ENCODE measurements at regions not wholly inside any gene's neighbourhood (a gene's known extent, or its start where the extent isn't known, plus 50 kb on each side); places are given as distances from the start of the nearest gene placed in this dataset.

DNA sequence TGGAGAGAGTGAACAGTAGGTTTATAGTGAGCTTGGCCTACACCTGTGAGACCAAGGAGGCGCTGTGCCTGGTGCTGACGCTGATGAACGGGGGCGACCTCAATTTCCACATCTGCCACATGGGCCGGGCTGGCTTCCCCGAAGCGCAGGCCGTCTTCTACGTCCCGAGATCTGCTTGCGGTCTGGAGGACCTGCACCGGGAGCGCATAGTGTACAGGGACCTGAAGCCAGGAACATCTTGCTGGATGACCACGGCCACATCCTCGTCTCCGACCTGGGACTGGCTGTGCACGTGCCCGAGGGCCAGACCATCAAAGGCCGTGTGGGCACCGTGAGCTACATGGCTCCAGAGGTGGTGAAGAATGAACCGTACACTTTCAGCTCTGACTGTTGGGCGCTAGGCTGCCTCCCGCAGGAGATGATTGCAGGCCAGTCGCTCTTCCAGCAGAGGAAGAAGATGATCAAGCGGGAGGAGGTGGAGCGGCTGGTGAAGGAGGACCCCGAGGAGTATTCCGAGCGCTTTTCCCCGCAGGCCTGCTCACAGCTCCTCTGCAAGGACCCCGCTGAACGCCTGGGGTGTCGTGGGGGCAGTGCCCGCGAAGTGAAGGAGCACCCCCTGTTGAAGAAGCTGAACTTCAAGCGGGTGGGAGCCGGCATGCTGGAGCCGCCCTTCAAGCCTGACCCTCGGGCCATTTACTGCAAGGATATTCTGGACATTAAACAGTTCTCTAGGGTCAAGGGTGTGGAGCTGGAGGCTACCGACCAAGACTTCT, 139.0 kb downstream of the ZDHHC20 start:
- Histone ChIP-seq H3K4me3 (ENCODE audit: low read length) (no peak overlapping the region), H3K27ac (ENCODE audit: low read depth, low read length) (no peak overlapping the region)
- 96% methylated on average over 40 of the region's 40 CpGs for WGBS

DNA sequence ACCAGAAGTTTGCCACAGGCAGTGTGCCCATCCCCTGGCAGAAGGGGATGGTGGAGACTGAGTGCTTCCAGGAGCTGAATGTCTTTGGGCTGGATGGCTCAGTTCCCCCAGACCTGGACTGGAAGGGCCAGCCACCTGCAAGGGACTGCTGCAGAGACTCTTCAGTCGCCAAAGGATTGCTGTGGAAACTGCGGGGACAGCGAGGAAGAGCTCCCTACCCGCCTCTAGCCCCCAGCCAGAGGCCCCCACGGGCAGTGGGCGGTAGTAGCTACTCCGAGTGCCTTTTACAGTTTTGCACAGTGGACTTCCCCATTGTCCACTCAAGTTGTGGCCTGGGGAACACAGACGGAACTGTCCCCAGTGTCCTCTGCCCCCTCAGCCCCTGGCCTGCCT, 138.5 kb downstream of the ZDHHC20 start:
- 84% methylated on average over 8 of the region's 8 CpGs for WGBS
- no peak overlapping the region for H3K27ac ChIP-seq (ENCODE audit: low read depth, low read length)
- no peaks in the 10 kb centered on the region for H3K36me3 ChIP-seq (ENCODE audit: insufficient read depth, low read length)
- peaks cover 2% of the 10 kb centered on the region for H3K4me1 ChIP-seq (ENCODE audit: insufficient read depth, low read length)
- peaks cover 5% of the 10 kb centered on the region; the same call in 1 of the 2 replicates for H3K27me3 ChIP-seq (ENCODE audit: insufficient read depth, low read length)
- no peak overlapping the region for H3K9ac ChIP-seq (ENCODE audit: low read depth, low read length)
- no peaks in the 10 kb centered on the region for H3K9me3 ChIP-seq (ENCODE audit: insufficient read depth, low read depth, low read length)
- no peak overlapping the region for H3K4me3 ChIP-seq (ENCODE audit: low read length)

More for the DNA sequence above, 139.0 kb downstream of the ZDHHC20 start:
- Histone ChIP-seq H3K9me3 (ENCODE audit: insufficient read depth, low read depth, low read length) (no peaks in the 10 kb centered on the region), H3K9ac (ENCODE audit: low read depth, low read length) (no peak overlapping the region), H3K27me3 (ENCODE audit: insufficient read depth, low read length) (no peaks in the 10 kb centered on the region), H3K36me3 (ENCODE audit: insufficient read depth, low read length) (no peaks in the 10 kb centered on the region), H3K4me1 (ENCODE audit: insufficient read depth, low read length) (no peaks in the 10 kb centered on the region)

DNA sequence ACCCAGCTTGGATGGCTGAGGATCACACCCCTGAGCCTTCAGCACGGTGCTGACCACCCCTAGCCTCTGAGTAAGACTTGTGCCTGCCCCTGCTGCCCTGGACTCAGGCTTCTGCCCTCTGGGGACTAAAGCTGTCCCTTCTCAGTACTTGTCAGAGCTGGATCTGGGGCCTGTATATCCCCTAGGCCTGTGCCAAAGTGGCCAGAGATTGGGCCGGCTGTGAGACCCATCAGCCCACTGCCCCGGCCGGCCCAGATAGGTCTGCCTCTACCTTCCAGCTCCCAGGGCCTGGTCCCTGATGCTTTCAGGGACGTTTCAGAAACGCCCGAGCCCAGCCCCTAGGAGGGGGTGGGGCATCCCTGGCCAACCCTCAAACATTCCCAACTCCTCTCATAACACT, 137.8 kb downstream of the ZDHHC20 start:
- Histone ChIP-seq H3K9me3 (ENCODE audit: insufficient read depth, low read depth, low read length) (no peaks in the 10 kb centered on the region), H3K4me1 (ENCODE audit: insufficient read depth, low read length) (peaks cover 5% of the 10 kb centered on the region), H3K27me3 (ENCODE audit: insufficient read depth, low read length) (peaks cover 7% of the 10 kb centered on the region; the same call in 1 of the 2 replicates), H3K4me3 (ENCODE audit: low read length) (no peak overlapping the region), H3K9ac (ENCODE audit: low read depth, low read length) (no peak overlapping the region), H3K36me3 (ENCODE audit: insufficient read depth, low read length) (no peaks in the 10 kb centered on the region), H3K27ac (ENCODE audit: low read depth, low read length) (no peak overlapping the region)
- WGBS = 72% methylated on average over 7 of the region's 7 CpGs

DNA sequence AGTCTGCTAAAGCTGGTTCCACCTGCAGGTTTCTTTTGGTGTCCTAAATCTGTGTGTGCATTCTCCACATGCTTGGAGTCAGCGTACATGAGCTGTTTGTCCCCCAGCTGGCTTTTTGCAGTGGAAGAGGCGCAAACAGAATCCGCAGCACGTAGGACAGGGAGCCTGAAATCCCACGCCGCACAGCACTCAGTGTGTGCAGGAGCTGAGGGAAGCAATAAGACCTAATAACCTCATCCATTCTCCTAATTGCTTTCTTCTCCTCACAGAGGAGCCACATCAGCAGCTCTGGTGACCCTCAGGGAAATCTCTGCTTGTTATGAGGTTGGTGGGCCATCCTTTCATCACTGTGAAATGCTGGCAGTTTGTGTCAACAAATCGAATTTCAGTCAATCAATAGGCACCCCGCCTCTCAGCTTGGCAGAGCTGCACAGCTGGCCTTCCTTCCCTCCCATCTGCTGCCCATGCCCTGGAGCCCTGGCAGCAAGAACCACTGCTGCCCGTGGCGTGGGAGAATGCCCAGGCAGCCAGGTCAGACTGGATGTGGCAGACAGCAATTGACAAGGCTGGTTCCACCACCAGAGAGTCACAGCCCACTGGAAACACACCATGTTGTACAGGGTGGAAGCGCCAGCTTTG, 136.7 kb downstream of the ZDHHC20 start:
- H3K9me3 ChIP-seq (ENCODE audit: insufficient read depth, low read depth, low read length) = no peaks in the 10 kb centered on the region
- H3K4me1 ChIP-seq (ENCODE audit: insufficient read depth, low read length) = peaks cover 9% of the 10 kb centered on the region
- peaks cover 7% of the 10 kb centered on the region; the same call in 1 of the 2 replicates for H3K27me3 ChIP-seq (ENCODE audit: insufficient read depth, low read length)
- H3K27ac ChIP-seq (ENCODE audit: low read depth, low read length) = no peak overlapping the region
- 55% methylated on average over 10 of the region's 11 CpGs for WGBS
- no peak overlapping the region for H3K9ac ChIP-seq (ENCODE audit: low read depth, low read length)
- no peak overlapping the region for H3K4me3 ChIP-seq (ENCODE audit: low read length)
- no peaks in the 10 kb centered on the region for H3K36me3 ChIP-seq (ENCODE audit: insufficient read depth, low read length)

Data from HUES64 (cell line).